Muscle of leg (tissue), 3 donors: ENCODE measurements at regions not wholly inside any gene's neighbourhood (a gene's known extent, or its start where the extent isn't known, plus 50 kb on each side); places are given as distances from the start of the nearest gene placed in this dataset.

Experiments
- DNase-seq: peaks from one replicate; pipeline ENCODE4 v3.0.0; 2013
- H3K27ac ChIP-seq: one replicate; pipeline ENCODE4 v1.5.1; 2013; ENCODE audit warnings: mild to moderate bottlenecking, low read length, control low read depth
- H3K27me3 ChIP-seq: one replicate; pipeline ENCODE4 v1.6.1; 2013; ENCODE audit warnings: low read length; ENCODE audit not compliant: control insufficient read depth, insufficient read depth
- H3K36me3 ChIP-seq: one replicate; pipeline ENCODE4 v1.6.1; 2013; ENCODE audit warnings: low read length; ENCODE audit not compliant: control insufficient read depth, insufficient read depth
- H3K4me1 ChIP-seq: one replicate; pipeline ENCODE4 v1.6.1; 2013; ENCODE audit warnings: low read length; ENCODE audit not compliant: control insufficient read depth, insufficient read depth
- H3K4me3 ChIP-seq: one replicate; pipeline ENCODE4 v1.5.1; 2013; ENCODE audit warnings: low read length, control low read depth
- H3K9me3 ChIP-seq: replicated peaks from 2 replicates; pipeline ENCODE4 v1.6.1; 2013; ENCODE audit warnings: low read depth, low read length; ENCODE audit not compliant: control insufficient read depth
- WGBS: methylation state at CpG from one replicate; pipeline ENCODE4 v1.1.5; 2013; ENCODE audit warnings: missing lambda C conversion rate; ENCODE audit not compliant: insufficient coverage; 5-methylcytosine and 5-hydroxymethylcytosine counted together

GRCh38 chr2:21580391-21580790, 456.6 kb downstream of the TDRD15 start:
- WGBS = no CpG with 5 or more reads among the region's 1 CpG
- Histone ChIP-seq H3K36me3 (no peaks in the 10 kb centered on the region), H3K9me3 (no peaks in the 10 kb centered on the region), H3K27me3 (no peaks in the 10 kb centered on the region), H3K4me1 (no peaks in the 10 kb centered on the region), H3K27ac (no peak overlapping the region), H3K4me3 (no peak overlapping the region)
- DNase-seq = no peak

DNA sequence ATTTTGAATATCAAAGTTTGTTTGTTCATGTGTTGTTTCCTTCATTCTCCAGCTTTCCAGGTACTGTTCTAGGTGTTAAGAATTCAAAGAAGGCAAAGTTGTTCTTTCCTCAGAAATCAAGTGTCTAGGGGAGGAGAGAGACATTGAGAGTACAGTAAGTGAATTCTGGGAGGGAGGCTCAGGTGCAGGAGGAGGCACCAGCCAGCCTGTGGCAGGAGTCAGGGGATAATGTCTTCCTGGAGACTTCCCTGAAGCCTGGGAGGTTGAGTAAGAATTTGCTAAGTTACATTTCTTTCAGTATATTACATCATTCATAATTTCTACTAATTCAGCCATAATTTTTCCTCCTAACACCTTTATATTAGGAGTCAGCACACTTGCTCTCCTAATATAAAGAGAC, 462.1 kb downstream of the TDRD15 start:
- no peaks in the 10 kb centered on the region for H3K27me3 ChIP-seq
- DNase-seq = no peak
- no peaks in the 10 kb centered on the region for H3K9me3 ChIP-seq

GRCh38 chr2:21590026-21590690, 466.4 kb downstream of the TDRD15 start:
- DNase-seq = no peak
- 67% methylated on average over 1 of the region's 7 CpGs for WGBS
- H3K4me1 ChIP-seq = no peaks in the 10 kb centered on the region
- no peak overlapping the region for H3K27ac ChIP-seq
- H3K36me3 ChIP-seq = no peaks in the 10 kb centered on the region
- no peak overlapping the region for H3K4me3 ChIP-seq
- H3K27me3 ChIP-seq = no peaks in the 10 kb centered on the region
- H3K9me3 ChIP-seq = no peaks in the 10 kb centered on the region

More for the DNA sequence above, 462.1 kb downstream of the TDRD15 start:
- H3K4me3 ChIP-seq = no peak overlapping the region
- H3K36me3 ChIP-seq = no peaks in the 10 kb centered on the region
- no peaks in the 10 kb centered on the region for H3K4me1 ChIP-seq
- H3K27ac ChIP-seq = no peak overlapping the region

DNA sequence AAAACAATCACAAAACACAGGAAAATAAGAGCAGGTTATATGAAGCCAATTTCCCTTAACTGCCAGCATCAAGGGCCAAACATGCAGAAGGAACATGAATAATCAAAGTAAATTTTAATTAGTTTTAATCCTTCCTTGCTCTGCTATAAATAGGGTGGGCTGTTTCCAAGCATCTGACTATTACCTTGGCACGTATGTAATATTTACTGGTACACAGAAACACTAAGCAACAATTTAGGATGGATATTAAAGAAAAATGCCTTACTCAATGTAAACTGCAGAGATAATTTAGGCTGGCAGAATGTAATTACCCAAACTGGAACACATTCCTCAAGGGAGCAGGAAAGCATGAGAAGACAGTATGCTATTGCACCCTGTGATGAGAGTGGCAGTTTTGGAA, 468.2 kb downstream of the TDRD15 start:
- DNase-seq = no peak
- Histone ChIP-seq H3K4me3 (no peak overlapping the region), H3K36me3 (no peaks in the 10 kb centered on the region), H3K4me1 (no peaks in the 10 kb centered on the region), H3K27me3 (no peaks in the 10 kb centered on the region), H3K9me3 (peaks cover 2% of the 10 kb centered on the region), H3K27ac (no peak overlapping the region)
- no CpG with 5 or more reads among the region's 1 CpG for WGBS

GRCh38 chr2:21599417-21599816, 475.6 kb downstream of the TDRD15 start:
- H3K4me1 ChIP-seq = no peaks in the 10 kb centered on the region
- H3K36me3 ChIP-seq = no peaks in the 10 kb centered on the region
- no peak overlapping the region for H3K27ac ChIP-seq
- no peaks in the 10 kb centered on the region for H3K27me3 ChIP-seq
- no peak for DNase-seq
- H3K9me3 ChIP-seq = peaks cover 2% of the 10 kb centered on the region
- H3K4me3 ChIP-seq = no peak overlapping the region
- WGBS = no CpG with 5 or more reads among the region's 1 CpG

DNA sequence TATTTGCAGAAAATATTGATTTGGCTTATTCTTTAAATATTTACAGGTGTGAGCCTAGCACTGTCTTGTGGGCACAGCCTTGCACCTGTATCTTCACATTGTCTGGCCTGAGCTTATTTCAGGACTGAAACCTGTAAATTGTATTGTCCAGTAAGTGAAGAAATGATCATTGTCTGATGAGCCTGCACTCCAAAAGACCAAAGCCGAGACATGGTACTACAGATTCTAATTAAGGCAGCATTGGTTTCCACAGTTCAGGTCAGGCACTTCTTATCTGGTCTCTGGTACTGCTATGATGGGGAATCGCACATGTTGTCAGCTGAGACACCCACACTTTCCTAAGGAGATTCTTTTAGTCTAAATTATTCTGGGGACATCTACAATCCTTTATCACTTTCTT, 479.0 kb downstream of the TDRD15 start:
- WGBS = no CpG with 5 or more reads among the region's 2 CpGs
- Histone ChIP-seq H3K4me3 (no peak overlapping the region), H3K27ac (no peak overlapping the region), H3K9me3 (no peaks in the 10 kb centered on the region), H3K27me3 (no peaks in the 10 kb centered on the region), H3K36me3 (no peaks in the 10 kb centered on the region), H3K4me1 (no peaks in the 10 kb centered on the region)
- no peak for DNase-seq

DNA sequence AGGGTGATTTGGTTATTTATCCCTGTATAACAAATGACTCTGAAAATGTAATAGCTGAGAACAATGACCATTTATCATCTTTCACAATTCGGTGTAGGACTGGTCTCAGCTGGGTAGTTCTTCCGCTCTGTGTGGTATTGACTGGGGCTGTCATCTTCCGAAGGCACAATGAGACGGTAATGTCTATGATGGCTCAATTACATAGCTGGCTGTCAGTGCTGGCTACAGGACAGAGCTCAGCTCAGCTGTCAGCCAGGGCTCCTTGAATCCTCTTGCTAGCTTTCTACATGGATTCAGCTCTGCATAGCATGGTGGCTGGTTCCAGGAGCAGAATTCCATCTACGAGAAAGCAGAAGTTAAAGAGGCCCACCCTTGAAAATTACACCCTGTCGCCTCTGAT, 483.8 kb downstream of the TDRD15 start:
- Histone ChIP-seq H3K9me3 (no peaks in the 10 kb centered on the region), H3K27me3 (no peaks in the 10 kb centered on the region), H3K4me3 (no peak overlapping the region), H3K36me3 (no peaks in the 10 kb centered on the region), H3K4me1 (no peaks in the 10 kb centered on the region), H3K27ac (no peak overlapping the region)
- DNase-seq = no peak
- 70% methylated on average over 2 of the region's 6 CpGs for WGBS

- Histone ChIP-seq H3K4me1 (no peaks in the 10 kb centered on the region), H3K4me3 (no peak overlapping the region), H3K36me3 (no peaks in the 10 kb centered on the region), H3K27me3 (no peaks in the 10 kb centered on the region), H3K27ac (no peak overlapping the region), H3K9me3 (no peaks in the 10 kb centered on the region)
- no peak for DNase-seq
- WGBS = no CpG with 5 or more reads among the region's 3 CpGs
Observed at GRCh38 chr2:21610304-21610703, 486.5 kb downstream of the TDRD15 start.

DNA sequence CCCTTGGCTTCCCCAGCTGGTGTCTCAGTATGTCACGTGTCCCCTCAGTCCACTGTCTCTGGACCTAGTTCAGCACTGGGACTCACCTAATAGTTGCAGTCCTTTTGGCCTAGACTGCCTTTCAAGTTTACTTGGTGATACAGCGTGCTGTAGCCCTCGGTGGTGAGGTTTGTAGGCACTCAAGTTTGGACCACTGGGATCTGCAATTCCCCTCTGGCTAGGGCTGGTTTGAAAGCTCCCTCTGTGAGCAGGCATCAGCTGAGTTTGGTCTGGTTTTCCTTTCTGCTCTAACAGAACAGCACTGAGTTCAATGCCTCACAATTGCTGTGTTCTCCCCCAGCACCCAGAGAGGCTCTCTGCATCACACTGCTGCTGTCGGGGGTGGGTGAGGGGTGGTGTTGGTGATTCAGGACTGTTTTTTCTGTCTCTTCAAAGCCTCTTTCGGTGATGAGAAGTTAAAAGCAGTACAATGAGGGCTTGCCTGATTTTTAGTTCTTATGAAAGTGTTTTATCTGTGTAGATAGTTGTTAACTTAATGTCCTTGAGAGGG, 494.2 kb downstream of the TDRD15 start:
- H3K4me3 ChIP-seq = no peak overlapping the region
- H3K4me1 ChIP-seq = no peaks in the 10 kb centered on the region
- WGBS = 91% methylated on average over 3 of the region's 5 CpGs
- no peaks in the 10 kb centered on the region for H3K36me3 ChIP-seq
- no peak for DNase-seq
- no peak overlapping the region for H3K27ac ChIP-seq
- no peaks in the 10 kb centered on the region for H3K9me3 ChIP-seq
- no peaks in the 10 kb centered on the region for H3K27me3 ChIP-seq

GRCh38 chr2:21620771-21621170, 497.0 kb downstream of the TDRD15 start:
- Histone ChIP-seq H3K27ac (no peak overlapping the region), H3K9me3 (no peaks in the 10 kb centered on the region), H3K36me3 (no peaks in the 10 kb centered on the region), H3K4me1 (no peaks in the 10 kb centered on the region), H3K4me3 (no peak overlapping the region), H3K27me3 (no peaks in the 10 kb centered on the region)
- WGBS = 72% methylated on average over 3 of the region's 5 CpGs
- DNase-seq = no peak

GRCh38 chr2:21627938-21628337, 504.2 kb downstream of the TDRD15 start:
- no peaks in the 10 kb centered on the region for H3K4me1 ChIP-seq
- H3K9me3 ChIP-seq = no peaks in the 10 kb centered on the region
- no peak overlapping the region for H3K4me3 ChIP-seq
- peak; percentile 64 for DNase-seq
- no peaks in the 10 kb centered on the region for H3K36me3 ChIP-seq
- no peak overlapping the region for H3K27ac ChIP-seq
- no peaks in the 10 kb centered on the region for H3K27me3 ChIP-seq
